Heart left ventricle (tissue), 16 donors: ENCODE measurements at regions not wholly inside any gene's neighbourhood (a gene's known extent, or its start where the extent isn't known, plus 50 kb on each side); places are given as distances from the start of the nearest gene placed in this dataset.
A peak's percentile ranks its signal among the peaks of the same experiment; 100 is the strongest.
"Not testable (repeated sequence)": the region's sequence is repeated elsewhere in the genome, so short reads cannot be mapped to it uniquely, and the experiment has no call there.

Source experiments
- ATAC-seq, 4 donors: fragments of 200-7000 bp; cut with Tn5 transposase; one replicate each; pipeline ENCODE4 v1.9.1; 2020 to 2022; ENCODE audit warnings: moderate library complexity in 4 of 4, mild to moderate bottlenecking in 3 of 4, moderate number of reproducible peaks in 1 of 4
- DNase-seq, 5 donors: peaks; one replicate each; pipeline ENCODE4 v3.0.0-alpha.2; 2020
- H3K27ac ChIP-seq, 12 donors: fragments of 200-600 bp; sonication (generic) in 4 of 12; one replicate each; pipeline versions ENCODE4 v1.5.0 to v1.8.0; 2016 to 2022; ENCODE audit warnings: mild to moderate bottlenecking in 2 of 12
- H3K27me3 ChIP-seq, 9 donors: fragments of 200-600 bp; sonication (generic) in 2 of 9; one replicate each; pipeline versions ENCODE4 v1.5.1 to v1.8.0; 2016 to 2022; ENCODE audit warnings: mild to moderate bottlenecking in 3 of 9
- H3K36me3 ChIP-seq, 9 donors: fragments of 200-600 bp; sonication (generic) in 2 of 9; one replicate each; pipeline versions ENCODE4 v1.5.0 to v1.8.0; 2018 to 2022; ENCODE audit warnings: mild to moderate bottlenecking in 2 of 9
- H3K4me1 ChIP-seq, 12 donors: fragments of 200-600 bp; sonication (generic) in 4 of 12; one replicate each; pipeline versions ENCODE4 v1.5.0 to v1.8.0; 2016 to 2022; ENCODE audit warnings: mild to moderate bottlenecking in 3 of 12
- H3K4me3 ChIP-seq, 12 donors: fragments of 200-600 bp; sonication (generic) in 4 of 12; one replicate each; pipeline versions ENCODE4 v1.5.0 to v1.8.0; 2017 to 2022; ENCODE audit warnings: mild to moderate bottlenecking in 9 of 12, moderate library complexity in 4 of 12
- H3K9me3 ChIP-seq, 12 donors: fragments of 200-600 bp; sonication (generic) in 4 of 12; one replicate each; pipeline versions ENCODE4 v1.5.0 to v1.8.0; 2016 to 2022; ENCODE audit warnings: mild to moderate bottlenecking in 1 of 12
- POLR2A ChIP-seq, 2 donors: fragments of 450-650 bp; IDR thresholded peaks; one replicate each; pipeline ENCODE4 v1.6.1; 2017; ENCODE audit warnings: antibody characterized with exemption in 2 of 2, mild to moderate bottlenecking in 2 of 2, moderate library complexity in 2 of 2
- WGBS, 4 donors: extraction: QIAGEN DNeasy Blood & Tissue Kit in 2 of 4; methylation state at CpG; one replicate each; pipeline versions ENCODE4 v1.1.5 to v1.1.7; 2013 to 2018; 5-methylcytosine and 5-hydroxymethylcytosine counted together
- intact Hi-C, 10 donors: fragments of 100-400 bp; cut with DNase I; formaldehyde crosslinking; loops; one replicate each; pipeline versions ENCODE4 v1.11.1 to v1.14.2; 2022
- TF ChIP-seq, protein P1 (sequence below), 12 donors: fragments of 200-600 bp; sonication (generic) in 4 of 12; IDR thresholded peaks; one replicate each; pipeline versions ENCODE4 v1.5.0 to v1.8.0; 2018 to 2022; ENCODE audit warnings: antibody characterized with exemption in 12 of 12, mild to moderate bottlenecking in 5 of 12
- donor health status: ischemic (EF 13 %, LVEDD 7.1; RV severe dilation, severe dysfunction).
- donor health status: healthy with polysubstance abuse.
- donor health status: DM: no; HTN: yes; CAD: no.
- donor health status: DM: no; HTN: no; CAD: no.
- donor health status: ischemic (EF 25% LVEDD 6.9; RV normal size, moderate dysfunction).
- donor health status: ischemic (EF 25% LVEDD 5.7; RV mildly dilated, moderate dysfunction).
- donor health status: healthy.
- donor health status: DM: yes; HTN: yes; CAD: no.
- donor health status: ischemic (EF 35%, LVEDD 5.7; RV mildly dilated, moderate dysfunction).
- donor health status: nonischemic (EF 11% LVEDD 7.7; RV severe dilation, severe dysfunction).
- donor health status: DM: yes; HTN: yes; CAD: no.
- donor health status: PGD.
- donor health status: ischemic (EF 29% LVEDD 5.4; RV normal size, mild dysfunction).
- donor health status: nonischemic (EF 23%, LVEDD 6.1; RV moderate dilation, normal function).

DNA sequence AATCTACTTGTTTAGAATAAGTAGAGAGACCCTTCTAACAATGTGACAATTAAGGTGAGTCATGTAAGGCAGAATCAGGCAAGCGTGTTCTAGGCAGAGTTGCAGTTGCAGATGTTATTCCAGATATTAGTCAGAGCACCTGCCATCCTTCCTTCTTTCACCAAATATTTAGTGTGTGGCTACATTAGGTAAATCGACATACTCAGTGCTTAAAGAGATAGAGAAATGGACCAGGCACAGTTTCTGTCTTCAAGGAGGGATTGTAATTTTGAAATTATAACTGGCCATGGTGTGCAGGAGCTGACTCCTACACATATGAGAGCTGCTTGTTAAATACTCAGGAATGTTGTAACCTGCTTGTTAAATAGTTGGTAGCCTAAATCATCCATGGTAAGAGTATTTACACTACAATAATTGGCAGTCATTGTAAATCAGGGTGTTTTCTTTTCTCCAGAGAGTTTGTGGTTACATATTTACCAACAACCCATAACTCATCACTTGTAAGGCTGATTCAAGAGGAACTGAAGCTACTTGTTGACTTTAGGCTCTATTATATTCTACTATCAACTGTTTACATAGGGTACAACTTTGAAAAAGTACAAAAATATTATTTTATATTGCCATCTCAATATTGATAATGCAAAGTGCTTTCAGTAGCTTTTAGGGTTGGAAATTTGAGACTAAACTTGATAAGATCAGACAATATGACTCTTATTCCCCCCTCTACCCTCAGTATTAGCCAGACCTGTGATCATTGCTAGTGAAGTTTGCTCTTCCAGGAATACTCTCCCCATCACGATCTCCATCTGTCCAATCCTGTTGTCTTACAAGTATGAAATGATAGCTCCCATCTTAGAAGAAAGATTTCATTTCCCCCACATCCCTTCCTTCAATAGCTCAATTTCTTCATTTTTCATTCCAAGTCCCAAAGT lies 607.1 kb downstream of the COL12A1 start:
- ATAC-seq (no peak), DNase-seq (no peak)
- no peak overlapping the region for H3K4me3 ChIP-seq
- H3K36me3 ChIP-seq, result no peaks in the 10 kb centered on the region
- WGBS, 4 donors, result 76 to 91% (median 88%) methylated on average over 3 of the region's 3 CpGs
- peaks cover 0 to 6% (median 0%) of the 10 kb centered on the region in 12 donors for H3K9me3 ChIP-seq
- no peaks in the 10 kb centered on the region for H3K27me3 ChIP-seq
- H3K27ac ChIP-seq, result no peak overlapping the region
- TF ChIP-seq POLR2A (IDR thresholded peaks at IDR 0.05), result no peak
- TF ChIP-seq, protein P1, sequence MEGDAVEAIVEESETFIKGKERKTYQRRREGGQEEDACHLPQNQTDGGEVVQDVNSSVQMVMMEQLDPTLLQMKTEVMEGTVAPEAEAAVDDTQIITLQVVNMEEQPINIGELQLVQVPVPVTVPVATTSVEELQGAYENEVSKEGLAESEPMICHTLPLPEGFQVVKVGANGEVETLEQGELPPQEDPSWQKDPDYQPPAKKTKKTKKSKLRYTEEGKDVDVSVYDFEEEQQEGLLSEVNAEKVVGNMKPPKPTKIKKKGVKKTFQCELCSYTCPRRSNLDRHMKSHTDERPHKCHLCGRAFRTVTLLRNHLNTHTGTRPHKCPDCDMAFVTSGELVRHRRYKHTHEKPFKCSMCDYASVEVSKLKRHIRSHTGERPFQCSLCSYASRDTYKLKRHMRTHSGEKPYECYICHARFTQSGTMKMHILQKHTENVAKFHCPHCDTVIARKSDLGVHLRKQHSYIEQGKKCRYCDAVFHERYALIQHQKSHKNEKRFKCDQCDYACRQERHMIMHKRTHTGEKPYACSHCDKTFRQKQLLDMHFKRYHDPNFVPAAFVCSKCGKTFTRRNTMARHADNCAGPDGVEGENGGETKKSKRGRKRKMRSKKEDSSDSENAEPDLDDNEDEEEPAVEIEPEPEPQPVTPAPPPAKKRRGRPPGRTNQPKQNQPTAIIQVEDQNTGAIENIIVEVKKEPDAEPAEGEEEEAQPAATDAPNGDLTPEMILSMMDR (IDR thresholded peaks at IDR 0.05), result no peak
- H3K4me1 ChIP-seq, result no peaks in the 10 kb centered on the region
- intact Hi-C loops, result no loop called here

DNA sequence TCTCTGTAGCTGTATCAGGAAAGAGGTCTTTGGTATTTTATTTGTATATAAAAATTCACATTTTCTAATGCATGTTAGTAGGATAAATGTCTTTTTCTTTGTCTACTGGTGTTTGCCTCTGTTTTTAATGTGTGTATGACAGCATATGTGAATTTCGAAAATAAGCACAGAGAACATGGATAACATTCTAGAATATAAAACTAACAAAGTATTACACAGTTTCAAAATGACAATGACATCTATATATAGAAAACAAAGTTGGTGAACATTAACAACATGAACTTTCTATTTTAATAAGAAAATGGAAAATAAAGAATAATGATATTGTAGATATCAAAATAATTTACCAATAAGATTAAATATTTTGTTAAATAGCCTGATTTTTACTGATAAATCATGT lies 608.0 kb downstream of the COL12A1 start:
- Histone ChIP-seq H3K4me3 (no peak overlapping the region), H3K27ac (peak overlapping the region in 1 of 12 donors; percentile 1), H3K36me3 (no peaks in the 10 kb centered on the region), H3K9me3 (peaks cover 0 to 9% (median 0%) of the 10 kb centered on the region in 12 donors), H3K27me3 (no peaks in the 10 kb centered on the region), H3K4me1 (no peaks in the 10 kb centered on the region)
- intact Hi-C loops, result no loop called here
- DNase-seq, result no peak
- no peak for TF ChIP-seq POLR2A (IDR thresholded peaks at IDR 0.05)
- TF ChIP-seq, protein P1 (IDR thresholded peaks at IDR 0.05), result no peak
- no peak for ATAC-seq
- 92 to 98% (median 94%) methylated on average over 1 of the region's 1 CpG for WGBS, 4 donors

DNA sequence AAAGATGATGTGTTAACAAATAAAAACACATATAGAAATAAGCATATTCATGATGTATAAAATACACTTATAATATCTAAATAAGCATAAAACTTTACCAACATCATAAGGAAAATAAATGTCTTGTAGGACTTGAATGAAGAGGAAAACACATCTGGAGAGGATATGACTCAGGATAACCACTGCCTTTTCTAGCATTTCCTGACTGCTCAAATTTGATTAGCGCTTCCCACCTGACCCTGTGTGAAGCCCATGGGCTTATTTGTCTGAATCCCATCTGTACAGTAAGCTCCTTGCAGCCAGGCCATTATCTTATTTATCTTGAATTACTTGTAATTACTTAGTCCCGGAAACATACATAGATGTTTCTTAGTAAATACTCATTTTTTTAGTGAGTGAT lies 608.6 kb downstream of the COL12A1 start:
- TF ChIP-seq, protein P1 (IDR thresholded peaks at IDR 0.05), result no peak
- no peak for TF ChIP-seq POLR2A (IDR thresholded peaks at IDR 0.05)
- no peak for DNase-seq
- peak overlapping the region in 1 of 12 donors; percentile 1 for H3K27ac ChIP-seq
- peaks cover 0 to 14% (median 0%) of the 10 kb centered on the region in 12 donors for H3K9me3 ChIP-seq
- H3K4me3 ChIP-seq, result no peak overlapping the region
- intact Hi-C loops, result no loop called here
- H3K36me3 ChIP-seq, result no peaks in the 10 kb centered on the region
- H3K4me1 ChIP-seq, result no peaks in the 10 kb centered on the region
- ATAC-seq, result peak in 2 of 4 donors; percentile 42 to 54
- 64 to 78% (median 70%) methylated on average over 2 of the region's 2 CpGs for WGBS, 4 donors
- no peaks in the 10 kb centered on the region for H3K27me3 ChIP-seq

DNA sequence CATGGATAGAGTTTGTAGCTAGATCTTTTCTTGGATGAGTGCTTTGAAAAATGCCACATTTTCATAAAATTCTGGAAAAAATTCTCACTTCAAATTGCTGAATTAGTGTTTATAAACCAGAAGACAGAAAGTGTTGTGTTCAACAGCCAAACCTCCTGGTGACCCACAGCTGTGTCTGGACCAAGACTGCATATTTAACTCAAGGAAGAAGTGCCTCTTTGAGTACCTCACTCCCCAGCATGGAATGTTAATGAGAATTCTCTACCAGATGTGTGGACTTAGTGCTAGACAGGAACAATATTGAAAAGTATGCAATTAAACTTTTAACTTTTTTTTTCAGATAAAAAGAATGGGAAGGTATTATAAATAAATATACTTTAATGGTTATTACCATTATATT lies 609.3 kb downstream of the COL12A1 start:
- ATAC-seq (no peak), DNase-seq (no peak)
- H3K36me3 ChIP-seq, result no peaks in the 10 kb centered on the region
- H3K4me3 ChIP-seq, result no peak overlapping the region
- peaks cover 0 to 20% (median under 1%) of the 10 kb centered on the region in 12 donors for H3K9me3 ChIP-seq
- H3K27me3 ChIP-seq, result no peaks in the 10 kb centered on the region
- intact Hi-C loops, result no loop called here
- TF ChIP-seq, protein P1 (IDR thresholded peaks at IDR 0.05), result no peak
- TF ChIP-seq POLR2A (IDR thresholded peaks at IDR 0.05), result no peak
- no peaks in the 10 kb centered on the region for H3K4me1 ChIP-seq
- H3K27ac ChIP-seq, result peak overlapping the region in 2 of 12 donors; percentile 11 to 30

DNA sequence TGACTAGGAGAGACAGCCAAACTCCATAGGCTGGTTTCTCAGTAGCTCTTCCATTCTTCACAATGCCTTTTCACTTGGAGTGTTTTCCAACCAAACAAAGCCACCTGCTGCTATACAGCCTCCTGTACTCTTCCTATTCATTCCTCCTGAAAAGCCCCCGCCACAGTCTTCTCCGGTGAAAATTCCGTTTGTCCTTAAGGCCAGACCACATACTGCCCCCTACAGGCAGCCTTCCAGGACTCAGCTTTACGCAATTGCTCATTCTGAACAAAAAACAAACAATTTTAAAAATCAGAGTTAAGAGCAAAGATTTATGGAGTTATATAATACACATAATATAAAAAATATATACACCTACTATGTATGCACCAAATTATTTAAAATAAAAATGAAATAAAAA lies 611.5 kb downstream of the COL12A1 start:
- peaks cover 0 to 30% (median 2%) of the 10 kb centered on the region in 12 donors for H3K9me3 ChIP-seq
- ATAC-seq, H3K4me3 ChIP-seq, H3K36me3 ChIP-seq, intact Hi-C loops, H3K27ac ChIP-seq, DNase-seq, H3K27me3 ChIP-seq, H3K4me1 ChIP-seq: not testable (repeated sequence)
- WGBS, 4 donors, result 31 to 69% (median 48%) methylated on average over 1 to 4 of the region's 4 CpGs
